NOMO-1 treated with dmso at 0.1 percent for 144 hours (cell line): ENCODE measurements at regions not wholly inside any gene's neighbourhood (a gene's known extent, or its start where the extent isn't known, plus 50 kb on each side); places are given as distances from the start of the nearest gene placed in this dataset.

Experiments
- DNase-seq: peaks from one replicate; lab custom pipeline; 2025; ENCODE audit not compliant: unreplicated experiment; lab: John Stamatoyannopoulos, UW

DNA sequence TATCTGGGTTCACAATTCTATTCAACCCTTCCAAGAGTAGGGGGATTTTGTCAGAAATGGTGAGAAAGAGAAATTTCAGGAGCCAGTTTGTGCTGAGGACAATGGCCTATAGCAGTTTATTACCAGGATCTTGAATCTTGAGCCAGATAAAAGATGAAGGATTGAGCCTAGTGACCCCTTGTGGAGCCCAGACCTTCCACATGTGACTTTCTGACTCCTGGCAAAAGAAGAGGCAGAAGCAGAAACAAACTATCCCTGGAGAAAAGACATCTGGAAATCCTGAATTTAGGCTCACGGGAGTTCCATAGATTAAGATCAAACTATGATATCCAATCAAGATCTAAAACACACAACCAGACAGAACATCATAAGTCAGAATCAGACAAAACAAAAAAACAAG lies 60.9 kb upstream of the CHRM2 start:
- DNase-seq, result no peak

DNA sequence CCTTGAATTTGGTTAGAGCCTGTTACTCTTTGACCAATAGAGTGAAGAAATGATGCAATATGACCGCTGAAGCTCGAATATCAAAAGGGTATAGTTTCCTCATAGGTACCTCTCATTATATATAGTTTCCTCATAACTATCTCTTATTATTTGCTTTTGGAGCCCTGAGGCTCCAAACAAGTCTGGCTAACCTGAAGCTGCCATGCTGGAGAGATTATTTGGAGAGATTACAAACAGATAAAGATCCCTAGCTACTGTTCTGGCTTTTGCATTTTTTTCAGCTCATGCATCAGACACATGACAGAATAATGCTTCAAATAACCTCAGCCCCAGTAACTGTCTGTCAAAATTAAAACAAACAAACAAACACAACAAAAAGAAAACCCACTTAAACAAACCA lies 65.4 kb upstream of the CHRM2 start:
- no peak for DNase-seq

DNA sequence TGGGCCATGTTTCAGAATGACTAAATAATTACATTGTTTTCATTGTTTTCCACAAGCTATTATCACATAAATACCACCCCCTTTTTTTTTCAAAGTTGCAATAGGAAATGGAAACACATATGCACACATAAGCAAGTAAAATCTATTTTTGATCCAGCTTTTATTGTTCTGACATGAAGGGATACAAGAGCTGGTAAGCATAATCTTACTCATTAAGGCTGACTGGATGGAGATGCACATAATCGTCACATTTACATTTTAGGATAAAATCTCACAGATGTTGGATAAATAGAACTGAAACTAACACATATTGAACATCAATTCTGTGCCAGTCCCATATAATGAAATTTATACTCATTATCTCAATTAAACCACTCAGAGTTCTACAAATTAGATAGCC lies 84.5 kb upstream of the CHRM2 start:
- no peak for DNase-seq

GRCh38 chr7:136741941-136742340 lies 126.5 kb upstream of the CHRM2 start:
- DNase-seq, result no peak

DNA sequence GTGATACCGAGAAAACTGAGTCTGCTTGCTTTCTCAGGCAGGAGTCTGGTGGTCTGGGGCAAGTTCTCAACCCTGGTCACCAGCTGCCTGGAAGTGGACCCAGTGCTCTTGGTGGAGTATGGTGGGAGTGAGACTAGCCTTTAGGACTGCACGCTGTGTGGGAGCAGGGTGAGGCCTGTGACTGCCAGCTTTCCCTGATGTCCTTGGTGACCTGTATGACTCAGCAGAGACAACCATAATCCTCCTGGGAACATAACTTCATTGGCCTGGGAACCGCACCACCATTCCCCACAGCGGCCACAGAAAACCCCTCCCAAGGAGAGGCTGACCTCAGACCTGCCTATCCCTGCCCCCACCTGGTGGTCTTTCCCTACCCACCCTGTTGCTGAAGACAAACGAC lies 139.5 kb upstream of the CHRM2 start:
- DNase-seq, result no peak

DNA sequence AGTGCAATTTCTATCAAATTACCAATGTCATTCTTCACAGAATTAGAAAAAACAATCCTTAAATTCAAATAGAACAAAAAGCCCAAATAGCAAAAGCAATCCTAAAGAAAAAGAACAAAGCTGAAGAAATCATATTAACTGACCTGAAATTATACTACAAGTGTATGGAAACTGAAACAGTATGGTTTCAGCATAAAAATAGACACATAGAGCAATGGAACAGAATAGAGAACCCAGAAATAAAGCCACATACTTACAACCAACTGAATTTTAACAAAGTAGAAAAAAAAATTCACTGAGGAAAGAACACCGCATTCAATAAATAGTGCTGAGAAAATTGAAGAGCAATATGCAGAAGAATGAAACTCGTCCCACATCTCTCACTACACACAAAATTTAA lies 142.0 kb upstream of the CHRM2 start:
- no peak for DNase-seq

GRCh38 chr7:136717910-136718557 lies 150.4 kb upstream of the CHRM2 start:
- no peak for DNase-seq

DNA sequence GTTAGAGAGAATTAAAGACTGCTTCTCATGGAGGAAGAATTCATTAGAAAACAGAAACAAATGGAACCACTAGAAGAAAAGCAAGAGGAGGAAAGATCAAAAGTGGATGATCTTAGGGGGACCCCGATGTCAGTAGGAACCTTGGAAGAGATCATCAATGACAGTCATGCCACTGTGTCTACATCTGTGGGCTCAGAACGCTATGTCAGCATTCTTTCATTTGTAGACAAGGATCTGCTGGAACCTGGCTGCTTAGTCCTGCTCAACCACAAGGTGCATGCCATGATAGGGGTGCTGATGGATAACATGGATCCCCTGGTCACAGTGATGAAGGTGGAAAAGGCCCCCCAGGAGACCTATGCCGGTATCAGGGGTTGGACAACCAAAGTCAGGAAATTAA lies 154.4 kb upstream of the CHRM2 start:
- DNase-seq, result no peak

GRCh38 chr7:136710751-136711150 lies 157.7 kb upstream of the CHRM2 start:
- no peak for DNase-seq

DNA sequence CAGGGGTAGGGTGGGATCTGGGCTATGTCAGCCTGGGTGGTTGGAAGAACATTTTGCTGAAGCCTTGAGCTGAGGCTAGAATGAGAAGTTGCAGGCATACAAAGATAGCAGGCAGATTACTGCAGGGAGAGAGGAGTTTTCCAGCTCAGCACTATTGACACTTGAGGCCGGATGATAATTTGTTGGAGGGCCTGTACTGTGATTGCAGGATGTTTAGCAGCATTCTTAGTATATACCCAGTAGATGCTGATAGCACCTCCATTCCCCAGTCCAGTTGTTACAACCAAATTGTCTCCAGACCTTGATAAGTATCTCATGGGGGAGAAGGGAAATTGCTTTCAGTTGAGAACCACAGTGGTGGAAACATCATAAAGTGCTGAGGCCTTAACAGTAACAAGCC lies 158.6 kb upstream of the CHRM2 start:
- no peak for DNase-seq

GRCh38 chr7:136702913-136703312 lies 165.5 kb upstream of the CHRM2 start:
- no peak for DNase-seq

DNA sequence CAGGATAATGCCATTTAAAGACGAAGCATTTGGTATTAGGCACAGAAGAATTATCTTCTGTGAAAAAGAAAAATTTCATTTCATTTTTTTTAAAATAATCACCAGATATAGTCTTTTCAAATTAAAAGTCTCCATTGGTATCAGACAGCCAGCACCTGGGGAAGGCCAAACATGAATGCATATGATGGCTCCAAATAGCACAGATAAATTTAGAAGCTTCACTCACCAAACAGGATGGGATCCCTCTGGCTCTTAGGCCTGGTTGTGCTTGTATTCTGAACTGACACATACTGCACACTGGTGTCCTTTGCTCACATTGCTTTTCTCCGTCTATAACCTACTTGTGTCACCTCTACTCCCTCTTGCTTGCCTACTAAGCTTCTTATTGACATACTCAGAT lies 169.5 kb upstream of the CHRM2 start:
- no peak for DNase-seq

GRCh38 chr7:136698231-136698630 lies 170.2 kb upstream of the CHRM2 start:
- no peak for DNase-seq

DNA sequence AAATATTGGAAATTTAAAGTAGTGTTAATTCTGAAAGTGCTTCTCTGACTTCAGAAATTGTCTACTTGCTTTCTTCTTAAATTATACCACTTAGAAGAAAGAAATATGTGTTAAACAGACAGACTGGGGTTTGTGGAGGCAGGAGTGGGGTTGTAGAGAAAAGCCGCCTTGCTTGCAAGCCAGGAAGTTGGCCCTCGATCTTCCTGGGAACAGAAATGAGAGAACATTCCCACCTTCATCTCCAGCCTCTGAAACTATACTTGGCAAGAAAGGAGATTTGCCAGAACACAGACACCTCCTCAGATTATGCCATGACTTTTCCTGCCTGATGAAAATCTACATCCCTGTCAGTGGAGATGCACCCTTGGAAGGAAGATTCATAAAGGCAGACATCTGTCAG lies 171.2 kb upstream of the CHRM2 start:
- no peak for DNase-seq

DNA sequence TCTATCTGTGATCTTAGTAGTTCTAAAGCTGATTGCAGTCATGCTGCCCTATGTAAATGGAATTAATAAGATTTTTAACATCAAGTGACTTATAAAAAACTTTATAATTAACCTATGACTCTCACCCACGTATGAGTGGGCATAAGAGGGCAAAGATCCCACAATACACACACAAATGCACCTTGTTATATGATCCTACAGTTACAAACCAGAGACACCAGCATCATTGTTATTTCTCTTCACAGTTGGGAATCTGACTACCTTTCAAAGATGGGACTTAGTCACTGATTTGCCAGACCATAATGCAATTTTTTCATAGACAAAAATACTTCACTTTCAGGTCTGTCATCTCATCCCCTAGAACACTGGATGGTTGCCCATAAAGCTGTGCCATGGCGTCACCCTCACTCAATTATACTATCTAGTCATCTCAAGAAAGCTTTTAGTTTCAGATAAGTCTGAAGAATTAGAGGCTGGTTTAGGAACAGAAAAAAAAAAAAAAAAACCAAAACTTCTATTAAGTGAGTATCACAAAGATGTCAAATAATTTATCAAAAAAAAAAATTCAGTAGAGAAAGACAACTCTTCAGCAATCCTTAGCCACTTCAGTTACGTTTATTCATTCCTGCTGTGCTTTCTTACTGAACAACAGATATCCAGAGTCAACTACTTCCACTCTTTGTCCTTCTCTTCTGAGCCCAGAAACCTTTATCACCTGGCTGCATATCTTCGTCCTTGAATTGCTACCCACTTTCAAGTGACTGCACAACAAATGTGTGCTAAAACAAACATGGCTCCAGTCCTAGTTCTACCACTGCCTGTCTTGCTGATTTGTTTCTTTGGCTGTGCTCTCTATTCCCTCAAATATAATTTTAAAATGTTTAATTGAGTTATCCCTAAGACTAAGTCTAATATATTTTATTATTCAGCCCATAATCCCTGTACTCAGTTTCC lies 175.0 kb upstream of the CHRM2 start:
- DNase-seq, result no peak

DNA sequence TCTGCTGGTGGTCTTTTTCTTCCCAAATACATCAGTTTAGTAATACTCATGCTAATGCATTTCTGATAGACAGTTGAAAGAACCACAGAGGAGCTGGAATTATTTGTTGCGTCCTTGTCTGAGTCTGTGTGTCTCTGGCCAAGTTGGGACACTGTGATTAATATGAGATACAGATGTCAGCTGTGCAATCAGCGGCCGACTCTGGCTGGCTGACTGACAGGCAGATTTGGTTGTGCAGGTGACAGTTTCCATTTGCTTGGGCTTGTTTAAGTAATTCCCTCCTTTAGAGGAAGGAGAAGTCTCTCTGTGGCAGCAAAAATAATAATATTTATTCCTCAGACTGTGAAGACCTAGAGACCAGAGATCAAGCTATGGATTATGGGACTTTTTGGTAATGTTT lies 176.2 kb upstream of the CHRM2 start:
- DNase-seq, result no peak

DNA sequence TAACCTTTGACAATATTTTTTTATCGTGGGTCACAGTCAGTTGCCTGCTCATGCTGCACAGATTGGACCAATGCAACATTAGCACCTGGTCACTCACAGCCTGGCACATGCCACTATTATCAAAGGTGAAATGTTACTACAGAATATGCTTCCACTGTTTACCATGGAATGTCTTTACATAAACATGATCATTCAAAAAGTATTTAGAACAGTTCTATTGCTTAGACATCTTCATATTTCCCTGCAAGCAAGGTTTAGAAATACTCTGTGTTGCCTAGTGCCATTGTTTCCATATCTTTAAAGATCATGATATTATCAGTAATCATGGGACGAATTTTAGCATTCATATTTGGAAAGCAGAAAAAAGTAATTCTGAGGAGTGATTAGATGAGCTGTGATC lies 179.9 kb upstream of the CHRM2 start:
- DNase-seq, result no peak

DNA sequence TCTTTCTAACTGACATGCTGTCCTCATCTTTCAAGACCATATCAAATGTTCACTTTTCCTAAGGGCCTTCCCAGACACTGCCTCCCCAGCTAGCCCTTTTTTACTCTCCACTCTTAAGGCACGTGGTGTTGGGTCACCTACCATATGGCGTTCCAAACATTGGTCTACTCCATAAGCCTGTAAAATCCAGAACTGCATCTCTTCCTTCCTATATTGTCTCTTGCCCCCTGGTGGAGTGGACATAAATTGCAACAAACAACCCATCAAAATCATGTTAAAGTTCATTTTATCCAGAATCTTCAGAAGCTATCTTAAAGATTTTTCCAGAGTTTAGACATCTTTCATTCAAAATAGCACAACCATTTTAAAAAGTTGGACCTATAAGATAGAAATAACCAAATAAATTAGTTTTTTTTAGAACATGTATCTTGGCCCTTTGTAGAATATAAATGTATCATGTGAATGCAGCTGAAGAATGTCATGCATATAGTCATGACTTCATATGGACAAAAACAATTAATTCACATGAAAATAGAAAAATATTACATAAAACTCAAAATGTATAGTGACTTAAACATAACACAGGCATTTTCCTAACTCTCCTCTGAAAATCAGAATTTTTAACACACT lies 180.6 kb upstream of the CHRM2 start:
- DNase-seq, result no peak

GRCh38 chr7:136685501-136686173 lies 182.8 kb upstream of the CHRM2 start:
- DNase-seq, result no peak

GRCh38 chr7:136677471-136678365 lies 190.7 kb upstream of the CHRM2 start:
- no peak for DNase-seq

GRCh38 chr7:136667584-136667983 lies 200.9 kb upstream of the CHRM2 start:
- DNase-seq, result no peak
